Spleen (tissue), 11 donors: ENCODE measurements at regions not wholly inside any gene's neighbourhood (a gene's known extent, or its start where the extent isn't known, plus 50 kb on each side); places are given as distances from the start of the nearest gene placed in this dataset.

Experiments
- DNase-seq: peaks from one replicate; pipeline ENCODE4 v3.0.0-alpha.2; 2020
- H3K27ac ChIP-seq, 8 donors: fragments of 200-600 bp; sonication (generic) in 7 of 8; 1 replicate in 4 of 8; 2 replicates in 4 of 8; pipeline versions ENCODE4 v1.5.0 to v1.8.0; 2016 to 2021; ENCODE audit warnings: inconsistent platforms in 4 of 8, mild to moderate bottlenecking in 4 of 8, moderate library complexity in 1 of 8
- H3K27me3 ChIP-seq, 7 donors: fragments of 200-600 bp; sonication (generic) in 6 of 7; replicated peaks in 1 of 7; 1 replicate in 4 of 7; 2 replicates in 3 of 7; pipeline versions ENCODE4 v1.5.0 to v1.8.0; 2016 to 2021; ENCODE audit warnings: inconsistent platforms in 3 of 7, mild to moderate bottlenecking in 1 of 7
- H3K36me3 ChIP-seq, 6 donors: fragments of 200-600 bp; sonication (generic) in 5 of 6; 1 replicate in 4 of 6; 2 replicates in 2 of 6; pipeline versions ENCODE4 v1.5.0 to v1.8.0; 2016 to 2021; ENCODE audit warnings: inconsistent platforms in 2 of 6
- H3K4me1 ChIP-seq, 6 donors: fragments of 200-600 bp; sonication (generic) in 5 of 6; 1 replicate in 3 of 6; 2 replicates in 3 of 6; pipeline versions ENCODE4 v1.5.0 to v1.8.0; 2016 to 2021; ENCODE audit warnings: inconsistent platforms in 3 of 6
- H3K4me3 ChIP-seq, 8 donors: fragments of 200-600 bp; sonication (generic) in 7 of 8; 1 replicate in 4 of 8; 2 replicates in 4 of 8; pipeline versions ENCODE4 v1.5.0 to v1.8.0; 2016 to 2021; ENCODE audit warnings: inconsistent platforms in 4 of 8, mild to moderate bottlenecking in 4 of 8, moderate library complexity in 2 of 8
- H3K9me3 ChIP-seq, 8 donors: fragments of 200-600 bp; sonication (generic) in 7 of 8; 1 replicate in 4 of 8; 2 replicates in 4 of 8; pipeline versions ENCODE4 v1.5.0 to v1.8.0; 2016 to 2021; ENCODE audit warnings: inconsistent platforms in 4 of 8
- POLR2A ChIP-seq, 3 donors: fragments of 450-650 bp; IDR thresholded peaks; one replicate each; pipeline ENCODE4 v1.5.1; 2017; ENCODE audit warnings: antibody characterized with exemption in 3 of 3, mild to moderate bottlenecking in 1 of 3
- POLR2AphosphoS5 ChIP-seq, 3 donors: sonication (generic); formaldehyde crosslinking; IDR thresholded peaks; one replicate each; pipeline ENCODE4 v1.5.1; 2017; ENCODE audit warnings: antibody characterized with exemption in 3 of 3
- WGBS, 5 donors: extraction: QIAGEN DNeasy Blood & Tissue Kit in 3 of 5; methylation state at CpG; one replicate each; pipeline versions ENCODE4 v1.1.5 to v1.1.7; 2013 to 2018; 5-methylcytosine and 5-hydroxymethylcytosine counted together
- intact Hi-C: fragments of 100-400 bp; cut with DNase I; formaldehyde crosslinking; loops from one replicate; pipeline ENCODE4 v1.15.0; 2023; ENCODE audit warnings: low total_unique reads
- TF ChIP-seq, protein P1 (sequence below), 11 experiments: fragments of 200-600 bp in 7 of 11; fragments of 450-650 bp in 4 of 11; sonication (generic) in 4 of 11; IDR thresholded peaks in 8 of 11; conservative IDR thresholded peaks in 3 of 11; 1 replicate in 7 of 11; 2 replicates in 4 of 11; pipeline versions ENCODE4 v1.4.0 to v1.8.0; 2016 to 2021; ENCODE audit warnings: antibody characterized with exemption in 11 of 11, inconsistent platforms in 4 of 11, mild to moderate bottlenecking in 1 of 11
- donor health status: healthy with polysubstance abuse.
- donor health status: DM: no; HTN: no; CAD: no; lungs with moderate emphysema.
- donor health status: DM: no; HTN: no; CAD: no.
- donor health status: Bipolar disorder and iron deficiency.
- donor health status: healthy.
- donor health status: DM: no; HTN: no; CAD: no.
- donor health status: DM: yes; HTN: yes; CAD: no.

DNA sequence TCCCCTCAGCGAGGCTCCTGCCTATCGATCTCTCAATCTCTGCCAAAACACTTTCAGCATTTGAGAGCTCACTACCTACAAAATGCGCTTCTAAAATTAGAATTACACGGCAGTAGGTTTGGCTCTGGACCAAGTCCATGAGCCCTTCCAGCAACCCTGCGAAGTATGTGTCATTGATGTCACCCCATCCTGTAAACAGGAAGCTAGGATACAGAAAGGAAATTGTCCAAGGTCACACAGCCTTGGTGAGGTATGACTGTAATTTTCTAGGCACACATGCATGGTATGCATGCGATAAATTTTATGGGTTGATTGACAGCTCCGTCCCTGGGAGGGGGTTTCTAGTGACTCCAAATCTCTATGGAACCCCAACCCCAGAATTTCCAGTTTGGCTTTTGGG, 330.3 kb upstream of the CDH5 start:
- H3K27me3 ChIP-seq = no peaks in the 10 kb centered on the region
- intact Hi-C loops = no loop called here
- no peaks in the 10 kb centered on the region for H3K36me3 ChIP-seq
- DNase-seq = no peak
- WGBS, 5 donors = 60 to 74% (median 64%) methylated on average over 7 of the region's 7 CpGs
- H3K4me3 ChIP-seq = no peak overlapping the region
- no peaks in the 10 kb centered on the region for H3K9me3 ChIP-seq
- H3K4me1 ChIP-seq = peaks cover 0 to 12% (median 0%) of the 10 kb centered on the region in 6 donors
- TF ChIP-seq POLR2AphosphoS5 (IDR thresholded peaks at IDR 0.05) (peak in 1 of 3 donors; percentile 57), POLR2A (IDR thresholded peaks at IDR 0.05) (no peak)
- peak overlapping the region in 1 of 8 donors; percentile 19 for H3K27ac ChIP-seq

GRCh38 chr16:66035096-66035495, 331.4 kb upstream of the CDH5 start:
- H3K4me3 ChIP-seq = no peak overlapping the region
- no peak for DNase-seq
- H3K9me3 ChIP-seq = no peaks in the 10 kb centered on the region
- H3K27ac ChIP-seq = no peak overlapping the region
- no peaks in the 10 kb centered on the region for H3K27me3 ChIP-seq
- TF ChIP-seq, protein P1, sequence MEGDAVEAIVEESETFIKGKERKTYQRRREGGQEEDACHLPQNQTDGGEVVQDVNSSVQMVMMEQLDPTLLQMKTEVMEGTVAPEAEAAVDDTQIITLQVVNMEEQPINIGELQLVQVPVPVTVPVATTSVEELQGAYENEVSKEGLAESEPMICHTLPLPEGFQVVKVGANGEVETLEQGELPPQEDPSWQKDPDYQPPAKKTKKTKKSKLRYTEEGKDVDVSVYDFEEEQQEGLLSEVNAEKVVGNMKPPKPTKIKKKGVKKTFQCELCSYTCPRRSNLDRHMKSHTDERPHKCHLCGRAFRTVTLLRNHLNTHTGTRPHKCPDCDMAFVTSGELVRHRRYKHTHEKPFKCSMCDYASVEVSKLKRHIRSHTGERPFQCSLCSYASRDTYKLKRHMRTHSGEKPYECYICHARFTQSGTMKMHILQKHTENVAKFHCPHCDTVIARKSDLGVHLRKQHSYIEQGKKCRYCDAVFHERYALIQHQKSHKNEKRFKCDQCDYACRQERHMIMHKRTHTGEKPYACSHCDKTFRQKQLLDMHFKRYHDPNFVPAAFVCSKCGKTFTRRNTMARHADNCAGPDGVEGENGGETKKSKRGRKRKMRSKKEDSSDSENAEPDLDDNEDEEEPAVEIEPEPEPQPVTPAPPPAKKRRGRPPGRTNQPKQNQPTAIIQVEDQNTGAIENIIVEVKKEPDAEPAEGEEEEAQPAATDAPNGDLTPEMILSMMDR (IDR thresholded peaks at IDR 0.05 in 8 of 11, conservative IDR thresholded peaks at IDR 0.05 in 3 of 11) = no peak
- no peak for TF ChIP-seq POLR2A (IDR thresholded peaks at IDR 0.05)
- WGBS, 5 donors = 69 to 93% (median 88%) methylated on average over 3 of the region's 3 CpGs
- intact Hi-C loops = no loop called here
- no peaks in the 10 kb centered on the region for H3K36me3 ChIP-seq
- peaks cover 0 to 12% (median 0%) of the 10 kb centered on the region in 6 donors for H3K4me1 ChIP-seq

GRCh38 chr16:66032841-66033240, 333.6 kb upstream of the CDH5 start:
- Histone ChIP-seq H3K9me3 (no peaks in the 10 kb centered on the region), H3K27ac (no peak overlapping the region), H3K4me1 (peaks cover 0 to 23% (median 0%) of the 10 kb centered on the region in 6 donors), H3K4me3 (no peak overlapping the region), H3K27me3 (no peaks in the 10 kb centered on the region), H3K36me3 (no peaks in the 10 kb centered on the region)
- intact Hi-C loops = no loop called here
- TF ChIP-seq POLR2A (IDR thresholded peaks at IDR 0.05) (no peak), POLR2AphosphoS5 (IDR thresholded peaks at IDR 0.05) (no peak)
- TF ChIP-seq, protein P1 (IDR thresholded peaks at IDR 0.05 in 8 of 11, conservative IDR thresholded peaks at IDR 0.05 in 3 of 11) = no peak
- DNase-seq = no peak
- 69 to 91% (median 81%) methylated on average over 7 of the region's 7 CpGs for WGBS, 5 donors

- Histone ChIP-seq H3K36me3 (no peaks in the 10 kb centered on the region), H3K4me3 (no peak overlapping the region), H3K27ac (no peak overlapping the region), H3K27me3 (no peaks in the 10 kb centered on the region), H3K9me3 (peaks cover 0 to 9% (median 2%) of the 10 kb centered on the region in 8 donors), H3K4me1 (peaks cover 0 to 11% (median 0%) of the 10 kb centered on the region in 6 donors)
- intact Hi-C loops = no loop called here
- WGBS, 5 donors = 72 to 86% (median 74%) methylated on average over 4 of the region's 4 CpGs
- TF ChIP-seq POLR2A (IDR thresholded peaks at IDR 0.05) (no peak), POLR2AphosphoS5 (IDR thresholded peaks at IDR 0.05) (no peak)
- TF ChIP-seq, protein P1 (IDR thresholded peaks at IDR 0.05 in 8 of 11, conservative IDR thresholded peaks at IDR 0.05 in 3 of 11) = no peak
- no peak for DNase-seq
Measured at GRCh38 chr16:66030036-66030435, 336.5 kb upstream of the CDH5 start.
